ENCODE measurements at regions not wholly inside any gene's neighbourhood (a gene's known extent, or its start where the extent isn't known, plus 50 kb on each side); places are given as distances from the start of the nearest gene placed in this dataset.

DNA sequence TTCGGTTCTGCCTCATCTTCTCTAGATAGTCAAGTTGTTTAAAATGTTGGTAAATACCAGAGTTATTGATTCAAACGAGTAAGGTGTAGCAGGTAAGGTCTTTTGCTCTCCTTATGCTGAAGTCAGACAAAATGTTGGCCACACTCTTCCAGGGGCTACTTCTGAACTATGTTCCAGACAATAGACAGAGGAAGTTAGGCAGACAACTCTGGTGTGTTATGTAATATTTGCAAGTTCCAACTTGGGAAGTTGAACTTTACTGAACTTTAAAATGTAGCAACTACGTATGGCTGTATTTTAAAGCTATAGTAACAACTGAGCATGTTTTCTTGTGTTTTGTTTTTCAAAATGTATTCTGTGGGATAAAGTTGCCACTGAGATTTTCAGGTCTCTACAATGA lies 125.7 kb upstream of the NEBL start:
- intact Hi-C loops (cut with DNase I), result no loop called here
- no peak for DNase-seq (ENCODE audit: low spot score)

DNA sequence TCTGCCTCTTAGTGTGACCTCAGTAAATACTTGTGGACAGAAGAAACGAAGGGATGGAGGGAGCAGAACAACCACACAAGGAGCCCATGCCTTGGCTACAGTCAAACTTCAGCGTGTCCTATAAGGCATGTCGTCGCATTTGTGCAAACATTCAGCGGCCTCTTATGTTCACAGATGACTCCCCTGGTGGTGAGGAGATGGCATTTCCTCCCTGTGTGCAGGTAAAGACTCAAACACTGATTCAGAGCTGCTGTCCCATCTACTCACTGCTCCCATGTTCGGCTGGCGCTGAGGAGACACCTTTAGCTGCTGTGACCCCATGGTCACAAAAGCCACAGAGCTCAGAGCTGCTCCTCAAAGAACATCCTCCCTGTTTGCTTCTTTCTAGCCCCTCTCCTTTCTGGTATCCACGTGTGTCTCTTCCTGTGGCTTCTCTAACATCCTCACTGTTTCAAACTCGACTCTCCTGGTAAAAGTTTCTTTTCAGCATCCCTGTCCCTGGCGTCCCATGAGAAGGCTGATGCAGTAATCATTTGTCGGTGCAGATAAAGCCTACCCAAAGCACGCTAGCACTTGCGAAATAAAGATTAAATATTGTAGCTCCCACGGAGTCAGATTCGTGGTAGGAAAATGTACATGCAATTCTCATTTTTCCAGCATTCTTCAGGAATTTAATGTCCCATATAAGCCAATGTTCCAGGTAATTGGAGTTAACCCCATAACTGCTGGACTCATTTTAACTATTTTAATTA lies 124.9 kb upstream of the NEBL start:
- intact Hi-C loops (cut with DNase I), result no loop called here
- DNase-seq (ENCODE audit: low spot score), result no peak

DNA sequence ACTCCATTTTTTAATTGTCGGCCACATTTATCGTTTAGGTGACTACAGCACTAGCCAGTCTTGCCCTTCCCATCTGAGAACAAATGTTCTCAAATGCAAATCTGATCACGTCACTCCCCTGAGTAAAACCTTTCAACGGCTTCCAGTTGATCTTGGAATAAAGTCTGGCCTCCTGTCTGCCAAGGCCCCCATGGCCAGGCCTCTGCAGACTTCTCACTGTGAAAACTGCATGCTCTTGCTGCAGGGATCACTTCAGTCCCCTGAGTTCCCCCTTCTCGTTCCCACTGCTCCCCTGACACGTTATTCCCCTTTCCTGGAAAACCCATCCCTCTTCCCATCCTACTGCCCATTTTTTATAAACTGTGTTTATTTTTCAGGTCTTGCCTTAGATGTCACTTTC lies 124.1 kb upstream of the NEBL start:
- intact Hi-C loops (cut with DNase I), result no loop called here
- no peak for DNase-seq (ENCODE audit: low spot score)

DNA sequence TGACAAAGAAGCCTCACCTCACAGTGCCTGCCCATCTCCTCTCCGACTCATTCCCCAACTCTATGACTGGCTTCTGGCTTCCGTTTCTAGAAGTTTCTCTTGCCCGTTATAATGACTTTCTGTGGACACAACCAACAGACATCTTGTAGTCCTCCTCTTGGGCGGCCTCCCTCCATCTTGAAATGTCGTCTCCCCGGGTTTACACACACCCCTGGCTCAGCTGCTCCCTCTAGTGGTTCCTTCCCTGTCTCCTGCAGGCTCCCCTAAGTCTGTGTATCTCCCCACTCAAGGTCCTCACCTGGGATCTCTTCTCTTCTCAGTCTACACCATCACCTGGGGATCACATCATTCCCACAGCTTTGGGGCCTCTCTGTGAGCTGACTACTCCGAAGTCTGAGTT lies 123.4 kb upstream of the NEBL start:
- intact Hi-C loops (cut with DNase I), result no loop called here
- no peak for DNase-seq (ENCODE audit: low spot score)

DNA sequence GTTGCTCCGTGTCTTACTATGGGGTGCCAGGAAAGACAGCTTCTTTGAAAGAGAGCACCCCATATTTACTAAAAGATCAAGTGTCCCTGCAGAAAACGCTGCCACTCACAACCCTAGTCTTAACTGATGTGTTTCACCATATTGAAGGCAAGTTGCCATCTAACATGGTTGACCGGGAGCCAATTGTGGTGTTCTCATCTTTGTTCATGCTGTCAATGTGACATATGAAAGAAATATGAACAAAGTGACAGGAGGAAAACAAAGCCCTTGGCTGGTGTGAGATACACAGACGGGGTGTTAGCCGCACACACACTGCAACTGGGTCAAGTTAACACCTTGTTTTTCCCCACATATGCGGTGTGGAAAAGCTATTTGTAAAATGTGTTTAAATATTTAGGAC lies 122.3 kb upstream of the NEBL start:
- no peak for DNase-seq (ENCODE audit: low spot score)
- intact Hi-C loops (cut with DNase I), result no loop called here

DNA sequence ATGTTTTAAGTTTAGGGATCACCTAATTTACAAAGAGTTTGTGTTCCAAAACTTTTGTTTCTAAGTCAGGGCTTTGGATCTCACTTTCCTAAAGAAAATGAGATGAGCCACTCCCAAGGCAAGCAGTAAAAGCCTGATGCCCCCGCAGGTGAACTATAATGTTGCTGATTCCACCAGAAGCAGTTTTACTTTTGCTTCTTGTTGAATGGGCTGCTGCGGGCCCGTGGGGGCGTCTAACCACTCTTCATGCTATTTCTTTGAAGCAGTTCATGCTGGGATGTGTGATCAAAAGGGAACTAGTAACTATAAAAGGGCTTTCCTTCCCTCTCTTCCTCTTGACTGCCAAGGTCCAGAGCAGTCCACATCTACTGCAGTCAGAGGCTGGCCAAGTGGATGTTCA lies 118.7 kb upstream of the NEBL start:
- intact Hi-C loops (cut with DNase I), result no loop called here
- DNase-seq (ENCODE audit: low spot score), result no peak

DNA sequence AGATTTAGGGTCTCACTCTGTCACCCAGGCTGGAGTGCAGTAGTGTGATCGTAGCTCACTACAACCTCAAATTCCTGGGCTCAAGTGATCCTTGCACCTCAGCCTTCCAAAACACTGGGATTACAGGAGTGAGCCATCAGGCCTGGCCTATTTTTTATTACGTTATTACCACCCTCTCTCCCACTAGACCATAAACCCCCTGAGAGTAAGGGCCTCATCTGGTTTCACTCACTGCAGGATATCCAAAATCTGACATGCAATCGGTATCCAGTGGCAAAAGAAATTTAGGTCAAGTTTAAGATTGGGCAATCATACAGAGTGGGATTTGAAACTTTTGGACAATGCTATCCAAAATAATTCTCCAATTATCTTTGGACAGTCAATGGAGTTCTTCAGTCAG lies 117.0 kb upstream of the NEBL start:
- intact Hi-C loops (cut with DNase I), result no loop called here

DNA sequence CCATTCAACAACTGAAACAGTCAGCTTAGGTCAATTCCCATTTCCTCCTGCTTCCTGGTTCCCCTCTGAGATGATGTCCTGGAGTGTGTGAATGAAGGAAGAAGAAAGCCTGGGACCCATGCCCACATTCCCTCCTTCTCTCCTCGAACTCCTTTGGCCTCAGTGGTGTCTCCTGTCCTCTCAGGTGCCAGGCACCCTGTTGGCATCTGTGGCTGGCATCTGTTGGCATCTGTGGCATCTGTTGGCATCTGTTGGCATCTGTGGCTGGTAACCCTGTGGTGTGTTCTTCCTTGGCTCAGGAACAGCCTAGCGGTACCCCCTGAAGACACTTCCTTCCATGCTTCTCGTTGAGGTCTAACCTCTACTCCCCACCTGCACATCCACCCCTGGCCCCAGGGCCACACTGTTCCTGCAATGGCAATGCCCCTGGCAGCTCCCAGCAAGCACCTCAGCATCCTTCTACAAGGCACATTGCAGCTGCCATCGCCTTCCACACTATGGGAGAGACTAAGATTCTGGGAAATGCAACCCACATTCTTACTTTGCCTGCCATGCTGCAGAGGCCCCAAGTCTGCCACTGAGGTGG lies 114.4 kb upstream of the NEBL start:
- no peak for DNase-seq (ENCODE audit: low spot score)
- intact Hi-C loops (cut with DNase I), result no loop called here

More for the DNA sequence above, 117.0 kb upstream of the NEBL start:
- DNase-seq (ENCODE audit: low spot score), result no peak

DNA sequence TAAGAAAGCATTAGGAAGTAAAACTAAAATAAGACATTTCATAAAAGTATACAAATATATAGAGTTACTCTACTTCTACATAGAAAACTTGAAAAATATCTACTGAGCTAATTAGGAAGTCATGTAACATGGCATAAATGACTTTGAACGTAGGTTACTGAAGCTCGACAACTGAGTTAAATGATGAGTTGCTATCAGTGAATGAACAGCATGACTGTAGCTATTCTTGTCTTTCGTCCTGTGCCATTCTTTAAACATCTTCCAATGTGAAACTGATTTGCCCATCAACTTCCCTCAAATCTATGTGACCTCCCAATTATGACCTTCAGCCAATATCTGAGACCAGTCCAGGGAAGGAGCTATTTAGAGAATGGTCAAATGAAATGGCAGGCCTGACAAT lies 113.5 kb upstream of the NEBL start:
- intact Hi-C loops (cut with DNase I), result no loop called here
- DNase-seq (ENCODE audit: low spot score), result no peak

DNA sequence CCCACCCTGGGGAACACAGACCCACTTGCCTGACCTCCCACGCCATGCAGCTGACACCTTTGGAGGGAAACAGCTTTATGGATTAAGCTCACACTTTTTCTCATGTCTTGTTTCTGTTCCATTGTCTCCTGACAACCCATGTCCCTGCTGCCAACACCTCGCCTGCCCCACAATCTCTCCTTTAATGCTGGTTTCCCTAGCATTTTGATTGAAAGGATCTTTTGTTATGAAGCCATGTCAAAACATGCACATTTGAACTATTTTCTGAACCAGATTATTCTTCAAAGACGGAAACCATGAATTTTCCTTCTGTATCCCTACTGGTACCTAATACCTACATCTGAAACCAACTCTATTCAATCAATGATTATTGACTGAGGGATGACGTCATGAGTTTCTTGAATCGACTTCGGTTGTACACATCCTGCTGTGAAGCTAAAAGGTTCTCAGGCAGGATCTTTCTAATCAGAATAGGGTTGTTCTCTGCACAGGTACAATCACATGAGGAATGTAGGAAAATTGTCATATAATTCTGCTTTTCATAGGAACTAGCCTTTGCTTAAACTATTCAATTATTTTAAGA lies 106.2 kb upstream of the NEBL start:
- intact Hi-C loops (cut with DNase I), result no loop called here

DNA sequence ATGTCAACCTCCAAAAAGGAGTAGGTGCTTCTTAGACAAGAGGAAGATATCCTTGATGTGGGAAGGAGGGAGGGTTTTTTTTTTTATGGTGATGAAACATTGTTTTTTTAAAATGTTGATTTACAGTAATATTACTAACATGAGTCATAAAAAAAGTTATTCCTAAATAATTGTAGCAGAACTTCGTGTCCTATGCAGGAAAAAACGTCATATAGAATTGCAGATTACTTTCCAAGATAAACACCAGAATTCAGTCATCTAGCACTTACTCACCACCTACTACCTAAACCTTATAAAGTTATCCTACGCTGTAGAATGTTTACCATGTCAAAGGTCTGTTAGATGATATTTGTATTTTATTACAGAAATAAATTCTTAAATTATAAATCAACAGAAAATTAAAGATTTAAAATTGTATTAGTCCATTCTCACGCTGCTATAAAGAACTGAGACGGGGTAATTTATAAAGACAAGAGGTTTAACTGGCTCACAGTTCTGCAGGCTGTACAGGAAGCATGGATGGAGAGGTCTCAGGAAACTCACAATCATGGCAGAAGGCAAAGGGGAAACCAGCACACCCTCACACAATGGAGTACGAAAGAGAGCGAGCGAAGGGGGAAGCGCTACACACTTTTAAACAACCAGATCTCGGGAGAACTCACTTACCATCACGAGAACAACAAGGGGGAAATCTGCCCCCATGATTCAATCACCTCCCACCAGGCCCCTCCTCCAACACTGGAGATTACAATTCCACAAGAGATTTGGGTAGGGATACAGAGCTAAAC lies 105.2 kb upstream of the NEBL start:
- intact Hi-C loops (cut with DNase I), result no loop called here
- DNase-seq (ENCODE audit: low spot score), result no peak

More for the DNA sequence above, 106.2 kb upstream of the NEBL start:
- no peak for DNase-seq (ENCODE audit: low spot score)

DNA sequence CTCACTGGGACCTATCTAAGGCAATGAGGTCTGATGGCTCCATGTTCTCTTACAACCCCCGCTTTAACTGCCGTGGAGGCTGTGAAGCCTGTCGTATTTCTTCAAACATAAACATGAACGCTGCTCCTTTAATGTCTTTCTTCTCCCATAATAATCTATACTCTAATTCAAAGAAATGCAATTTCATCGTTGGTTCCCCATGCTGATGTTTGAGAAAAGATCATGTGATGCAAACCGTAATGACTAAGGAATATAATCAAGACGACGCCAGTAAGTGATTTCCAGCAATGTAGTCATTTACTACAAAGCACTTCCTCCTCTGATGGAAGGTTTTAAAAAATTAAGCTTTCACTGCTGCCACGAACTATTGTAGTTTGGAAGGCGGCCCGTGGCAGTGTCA lies 102.6 kb upstream of the NEBL start:
- no peak for DNase-seq (ENCODE audit: low spot score)
- intact Hi-C loops (cut with DNase I), result no loop called here

DNA sequence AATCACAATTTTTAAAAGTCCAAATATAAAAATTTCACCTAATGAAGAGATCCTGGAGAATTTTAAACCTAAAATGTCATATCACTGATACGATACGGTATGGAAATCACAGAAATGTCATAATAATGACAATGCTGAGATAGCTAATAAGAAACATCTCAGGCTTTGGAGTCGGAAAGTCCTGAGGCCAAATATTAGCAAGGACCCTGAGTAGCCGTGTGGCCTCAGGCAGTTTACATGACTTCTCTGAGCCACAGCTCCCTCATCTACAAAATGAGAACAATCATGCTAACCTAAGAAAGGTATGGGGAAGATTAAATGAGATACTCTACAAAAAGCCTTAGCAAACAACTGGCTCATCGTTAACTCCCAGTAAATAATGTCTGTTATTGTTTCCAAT lies 100.9 kb upstream of the NEBL start:
- no peak for DNase-seq (ENCODE audit: low spot score)
- intact Hi-C loops (cut with DNase I), result no loop called here

DNA sequence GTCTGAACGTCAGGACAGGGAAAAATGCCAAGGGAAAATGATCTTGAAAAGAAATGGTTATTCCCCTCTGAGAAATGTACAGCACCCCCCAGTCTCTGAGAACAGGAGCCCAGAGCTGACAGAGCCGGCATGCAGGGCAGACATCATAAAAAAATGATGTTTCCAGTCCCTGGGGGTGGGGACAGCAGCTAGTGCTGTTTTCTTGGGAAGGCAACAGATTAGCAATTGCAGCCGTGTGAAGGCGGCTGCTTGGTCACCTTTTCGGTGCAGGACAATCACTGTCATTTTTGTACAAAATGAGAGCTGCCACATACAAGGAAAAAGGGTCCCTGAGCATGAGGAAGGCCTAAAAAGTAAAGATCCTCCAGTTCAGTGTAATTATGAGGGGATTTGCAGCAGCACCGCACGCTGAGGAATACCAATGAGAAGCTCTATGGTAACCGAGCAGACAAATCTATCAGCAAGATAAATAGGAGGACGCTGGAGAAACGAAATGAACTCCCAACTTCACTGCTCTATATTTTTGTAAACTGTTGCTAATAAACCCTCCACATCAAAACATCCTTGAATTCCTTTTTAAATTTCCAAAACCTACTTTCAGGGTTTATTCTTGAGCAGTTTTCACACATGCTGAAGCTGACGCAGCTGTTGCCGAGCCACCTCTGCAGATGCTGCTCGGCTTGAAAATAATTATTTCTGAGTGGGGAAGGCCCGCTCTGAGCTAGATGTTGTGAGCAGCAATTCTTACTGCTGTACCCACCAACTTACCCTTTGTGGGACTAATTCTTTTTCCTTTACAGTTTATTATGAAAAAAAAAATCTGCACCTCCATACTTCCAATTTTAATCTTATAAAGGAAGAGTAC lies 98.2 kb upstream of the NEBL start:
- no peak for DNase-seq (ENCODE audit: low spot score)
- intact Hi-C loops (cut with DNase I), result no loop called here

DNA sequence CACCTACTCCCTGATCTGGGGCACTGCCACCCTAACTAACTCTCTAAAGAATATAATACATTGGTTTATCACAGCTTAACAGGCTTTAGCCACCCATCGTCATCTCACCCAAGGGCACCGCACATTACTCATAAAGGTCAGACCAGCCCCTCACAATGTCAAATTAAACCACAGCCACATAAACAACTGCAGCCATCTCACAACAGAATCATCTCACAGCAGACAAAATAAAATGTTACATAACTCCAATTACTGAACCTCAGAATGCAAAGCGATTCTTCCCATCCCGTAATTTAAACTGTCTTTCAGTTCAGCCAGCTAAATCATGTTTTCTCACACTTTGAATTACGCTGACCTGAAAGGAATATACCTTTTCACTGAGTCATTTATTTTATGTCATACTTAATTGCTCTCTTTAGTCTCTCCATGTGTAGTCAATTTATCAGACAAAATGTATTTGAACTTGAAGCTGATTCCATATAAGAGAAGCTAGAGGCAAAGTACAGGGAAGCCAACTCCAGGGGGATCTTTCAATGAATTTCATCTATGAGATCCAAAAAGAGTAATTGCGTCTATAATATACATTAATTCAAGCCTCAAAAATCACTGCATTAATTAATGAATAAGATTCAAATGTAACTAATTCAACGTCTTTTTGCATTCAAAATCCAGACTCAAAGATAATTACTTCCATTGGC lies 96.9 kb upstream of the NEBL start:
- intact Hi-C loops (cut with DNase I), result no loop called here
- DNase-seq (ENCODE audit: low spot score), result no peak

DNA sequence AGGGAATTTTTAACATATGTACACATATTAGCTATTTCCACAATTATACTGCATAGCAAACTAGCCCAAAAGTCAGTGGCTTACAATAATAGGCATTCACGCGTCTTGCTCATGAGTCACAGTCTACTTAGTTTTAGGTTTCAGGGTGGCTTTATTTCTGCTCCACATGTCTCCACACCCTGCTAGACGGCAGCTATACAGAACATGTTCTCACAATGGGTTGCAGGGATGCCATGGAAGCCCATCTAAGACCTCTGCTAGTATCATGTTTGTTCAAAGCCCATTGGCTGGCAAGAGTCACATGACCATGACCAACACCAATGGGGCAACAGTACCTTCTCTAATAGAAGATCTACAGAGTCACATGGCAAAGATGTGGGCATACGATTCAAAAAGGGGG lies 96.3 kb upstream of the NEBL start:
- DNase-seq (ENCODE audit: low spot score), result no peak
- intact Hi-C loops (cut with DNase I), result no loop called here

DNA sequence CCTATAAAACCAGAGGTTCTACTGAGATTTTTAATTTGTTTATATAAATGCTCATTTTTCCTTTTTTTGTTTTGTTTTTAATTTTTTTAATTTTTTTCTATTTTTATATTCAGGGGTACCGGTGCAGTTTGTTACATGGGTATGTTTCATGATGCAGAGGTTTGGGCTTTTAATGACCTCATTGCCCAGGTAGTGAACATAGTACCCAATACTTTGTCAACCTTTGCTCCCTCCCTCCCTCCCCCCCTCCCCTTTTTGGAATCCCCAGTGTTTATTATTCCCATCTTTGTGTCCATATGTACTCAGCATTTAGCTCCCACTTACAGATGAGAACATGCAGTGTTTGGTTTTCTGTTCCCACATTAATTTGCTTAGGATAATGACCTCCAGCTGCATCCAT lies 94.4 kb upstream of the NEBL start:
- intact Hi-C loops (cut with DNase I), result no loop called here
- no peak for DNase-seq (ENCODE audit: low spot score)

DNA sequence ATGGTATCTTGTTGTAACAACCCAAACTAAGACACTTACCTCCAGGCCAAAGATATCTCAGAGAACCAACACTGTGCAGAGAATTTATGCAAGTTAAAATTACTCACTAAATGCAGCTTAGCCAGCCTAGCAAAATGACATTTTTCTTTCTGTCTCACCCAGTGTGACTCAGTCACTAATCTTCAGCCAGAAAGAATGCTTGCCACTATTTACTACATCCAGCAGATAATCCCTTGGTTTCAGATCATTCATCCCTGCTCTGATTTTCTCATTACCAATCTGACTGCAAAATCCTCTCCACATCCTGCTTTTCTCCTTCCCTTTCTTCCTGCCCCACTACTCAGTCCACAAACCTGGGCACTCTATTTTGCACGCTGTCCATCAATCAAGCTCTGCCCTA lies 93.5 kb upstream of the NEBL start:
- no peak for DNase-seq (ENCODE audit: low spot score)
- intact Hi-C loops (cut with DNase I), result no loop called here

DNA sequence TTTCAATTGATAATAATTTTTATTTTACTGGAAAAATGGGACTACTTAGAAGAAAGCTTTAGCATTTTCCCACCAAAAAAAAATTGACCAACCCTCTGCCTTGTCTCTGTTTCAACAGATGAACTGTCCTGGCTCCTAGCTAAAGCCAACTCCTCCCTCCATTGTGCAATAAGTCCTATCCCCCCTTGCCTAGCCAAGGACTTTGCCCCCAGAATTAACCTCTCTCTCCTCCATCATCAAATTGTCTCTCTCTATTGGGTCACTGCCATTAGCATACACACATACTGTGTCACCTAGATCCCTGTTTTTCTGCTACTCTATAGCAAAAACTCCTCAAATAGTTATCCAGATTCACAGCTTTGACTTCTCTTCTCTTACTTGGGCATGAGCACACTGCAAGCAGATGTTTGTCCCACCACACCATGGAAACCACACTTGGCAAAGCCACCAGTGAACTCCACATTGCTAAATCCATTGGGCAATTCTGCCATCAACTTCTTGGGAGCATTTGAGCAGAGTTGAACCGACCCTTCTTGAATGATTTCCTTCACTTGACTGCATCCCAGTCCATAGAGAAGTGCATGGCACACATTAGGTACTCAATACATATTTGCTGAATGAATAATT lies 91.4 kb upstream of the NEBL start:
- no peak for DNase-seq (ENCODE audit: low spot score)
- intact Hi-C loops (cut with DNase I), result no loop called here
